Choroid plexus epithelial cell (primary cell): ENCODE measurements at regions not wholly inside any gene's neighbourhood (a gene's known extent, or its start where the extent isn't known, plus 50 kb on each side); places are given as distances from the start of the nearest gene placed in this dataset.
A peak's percentile ranks its signal among the peaks of the same experiment; 100 is the strongest.

Source experiments
- DNase-seq: peaks from one replicate; pipeline ENCODE4 v3.0.0-alpha.2; 2010; ENCODE audit warnings: low read depth
- H3K4me3 ChIP-seq: 2 replicates; pipeline ENCODE4 v1.5.1; 2011; ENCODE audit warnings: low read depth, mild to moderate bottlenecking, control low read depth, low read length, moderate library complexity
- CTCF ChIP-seq: conservative IDR thresholded peaks from 2 replicates; pipeline ENCODE4 v1.5.1; 2011; ENCODE audit warnings: low read depth, mild to moderate bottlenecking, control low read depth, inconsistent platforms, low read length, moderate library complexity

- no peak overlapping the region for H3K4me3 ChIP-seq
- no peak for TF ChIP-seq CTCF
- DNase-seq = no peak
Observed at GRCh38 chr2:30046396-30046795, 100.4 kb upstream of the YPEL5 start.

GRCh38 chr2:30046979-30047378 is 99.8 kb upstream of the YPEL5 start:
- DNase-seq = no peak
- no peak overlapping the region for H3K4me3 ChIP-seq
- TF ChIP-seq CTCF = no peak

DNA sequence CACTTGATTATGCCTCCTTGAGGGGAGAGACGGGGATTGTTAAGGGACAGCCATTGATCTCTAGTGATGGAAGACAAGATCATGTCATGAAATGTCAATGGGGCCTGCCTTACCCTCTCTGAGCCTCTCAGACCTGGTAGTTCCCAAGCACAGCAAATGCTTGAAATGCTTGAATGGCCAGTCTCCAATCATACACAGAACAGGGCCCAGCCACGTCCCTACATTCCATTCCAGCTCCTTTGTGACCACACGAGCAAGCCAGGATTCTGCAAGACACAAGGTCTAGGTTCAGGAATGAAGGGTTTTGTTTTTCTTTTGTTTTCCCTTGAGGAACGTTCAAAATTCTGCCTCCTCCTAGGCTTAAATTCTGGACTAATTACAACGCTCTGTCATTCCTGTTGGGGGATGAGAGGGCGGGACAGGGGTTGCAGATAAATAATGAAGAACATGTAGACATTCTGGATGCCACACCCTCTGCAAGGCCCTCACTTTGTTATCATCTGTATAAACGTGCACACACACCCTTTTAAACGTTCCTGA is 98.1 kb upstream of the YPEL5 start:
- H3K4me3 ChIP-seq = no peak overlapping the region
- TF ChIP-seq CTCF = no peak
- no peak for DNase-seq

DNA sequence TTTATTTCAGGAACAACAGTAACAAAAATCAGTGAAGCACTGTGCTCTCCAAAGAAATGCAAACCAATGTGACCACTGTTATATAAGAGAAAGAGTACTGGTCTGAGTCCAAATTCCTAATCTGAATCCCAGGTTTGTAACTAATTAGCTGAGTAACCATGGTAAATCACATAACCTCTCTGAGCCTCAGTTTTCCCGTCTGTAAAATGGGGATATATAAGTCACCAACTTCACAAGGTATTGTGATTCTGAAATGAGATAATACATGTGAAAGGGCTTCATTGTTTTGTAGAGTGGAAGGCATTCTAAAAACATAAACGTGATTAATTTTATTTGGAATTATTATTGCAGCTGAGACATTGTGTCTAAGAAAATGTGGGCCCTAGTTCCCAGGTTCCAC is 91.3 kb upstream of the YPEL5 start:
- no peak for TF ChIP-seq CTCF
- no peak overlapping the region for H3K4me3 ChIP-seq
- no peak for DNase-seq

- no peak for TF ChIP-seq CTCF
- no peak for DNase-seq
- no peak overlapping the region for H3K4me3 ChIP-seq
Observed at GRCh38 chr2:30060562-30060961, 86.2 kb upstream of the YPEL5 start.

DNA sequence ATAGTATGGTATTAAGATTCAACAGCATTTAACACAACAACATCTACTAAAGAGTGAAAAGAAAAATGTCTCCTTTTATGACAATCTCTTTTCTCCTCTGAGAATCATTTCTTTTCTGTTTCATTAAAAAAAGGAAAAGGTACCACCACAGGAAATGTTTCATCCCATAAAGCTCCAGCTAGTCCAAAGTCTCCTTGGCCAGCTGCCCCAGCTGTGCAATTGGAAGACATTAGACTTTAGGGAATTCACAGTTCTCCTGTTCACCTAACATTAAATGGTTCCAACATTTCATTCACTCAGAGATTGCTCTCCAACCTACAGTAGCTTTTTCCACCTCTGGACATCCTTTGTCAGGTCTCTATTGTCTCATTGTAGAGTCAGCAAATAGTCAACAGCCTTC is 78.7 kb upstream of the YPEL5 start:
- H3K4me3 ChIP-seq = no peak overlapping the region
- no peak for TF ChIP-seq CTCF
- no peak for DNase-seq

- H3K4me3 ChIP-seq = no peak overlapping the region
- peak; percentile 90 for TF ChIP-seq CTCF
- DNase-seq = peak; percentile 90
Observed at GRCh38 chr2:30072250-30072842, 74.5 kb upstream of the YPEL5 start.
